ENCODE measurements at regions not wholly inside any gene's neighbourhood (a gene's known extent, or its start where the extent isn't known, plus 50 kb on each side); places are given as distances from the start of the nearest gene placed in this dataset.
"Not testable (repeated sequence)": the region's sequence is repeated elsewhere in the genome, so short reads cannot be mapped to it uniquely, and the experiment has no call there.

DNA sequence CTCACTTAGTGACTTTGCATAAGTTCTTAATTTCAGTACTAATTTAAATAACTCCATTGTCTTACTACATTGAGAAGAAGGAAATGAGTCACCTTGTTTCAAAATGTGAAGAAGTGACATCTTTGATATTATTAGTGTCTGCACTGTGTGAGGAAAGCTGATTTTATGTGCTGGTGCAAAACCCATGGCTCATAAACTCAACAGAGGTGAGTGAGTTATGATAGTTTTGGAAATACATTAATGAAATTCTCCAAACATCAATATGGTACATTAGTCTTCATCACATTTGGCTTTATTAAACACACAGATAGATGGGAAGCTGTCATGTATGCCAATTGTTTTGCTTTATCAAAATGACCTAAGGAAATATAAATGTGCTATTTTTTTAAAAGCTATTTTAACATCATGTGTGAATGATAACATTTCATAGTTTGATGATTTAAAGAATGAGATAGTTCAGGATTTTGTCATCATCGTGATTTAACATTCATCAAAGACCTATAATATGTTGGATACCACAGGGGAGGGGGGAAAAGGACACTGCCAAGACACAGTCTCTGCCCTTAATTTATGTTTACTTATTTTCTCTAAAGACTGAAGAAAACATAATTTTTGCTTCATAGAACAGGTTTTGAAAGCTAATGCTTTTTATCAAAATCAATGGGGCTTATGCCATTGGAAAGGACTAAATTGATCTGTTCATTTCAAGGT lies 902.3 kb upstream of the SLITRK1 start:
- 72 to 81% (median 74%) methylated on average over 1 of the region's 1 CpG for WGBS, 5 donors
- intact Hi-C loops (cut with DNase I; ENCODE audit: low total_unique reads) = no loop called here

DNA sequence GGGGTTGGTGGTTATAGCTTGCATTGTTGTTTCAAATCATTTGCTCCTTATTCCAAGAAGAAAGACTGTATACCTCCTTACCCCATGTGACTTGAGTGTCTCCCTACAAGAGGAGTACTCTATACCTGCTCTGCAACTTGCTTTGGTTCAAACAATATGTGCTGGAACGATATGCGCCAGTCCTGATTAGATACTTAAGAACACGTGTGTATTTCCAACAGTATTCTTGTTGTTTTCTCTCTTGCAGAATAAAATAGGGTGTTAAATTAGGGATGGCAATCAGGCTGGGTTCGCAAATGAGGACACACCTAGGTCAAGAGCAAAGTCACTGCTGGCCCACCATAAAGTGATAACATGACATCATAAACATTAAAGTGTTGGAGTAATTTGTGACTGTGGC lies 895.0 kb upstream of the SLITRK1 start:
- Histone ChIP-seq H3K27ac (no peak overlapping the region), H3K9me3 (no peaks in the 10 kb centered on the region), H3K4me3 (no peak overlapping the region), H3K36me3 (no peaks in the 10 kb centered on the region), H3K4me1 (no peaks in the 10 kb centered on the region), H3K27me3 (replicated peaks in 1 of 7) (no peaks in the 10 kb centered on the region)
- intact Hi-C loops (cut with DNase I; ENCODE audit: low total_unique reads) = no loop called here
- DNase-seq = no peak
- TF ChIP-seq POLR2A (IDR thresholded peaks at IDR 0.05) (no peak), POLR2AphosphoS5 (IDR thresholded peaks at IDR 0.05) (no peak)
- TF ChIP-seq, protein P1, sequence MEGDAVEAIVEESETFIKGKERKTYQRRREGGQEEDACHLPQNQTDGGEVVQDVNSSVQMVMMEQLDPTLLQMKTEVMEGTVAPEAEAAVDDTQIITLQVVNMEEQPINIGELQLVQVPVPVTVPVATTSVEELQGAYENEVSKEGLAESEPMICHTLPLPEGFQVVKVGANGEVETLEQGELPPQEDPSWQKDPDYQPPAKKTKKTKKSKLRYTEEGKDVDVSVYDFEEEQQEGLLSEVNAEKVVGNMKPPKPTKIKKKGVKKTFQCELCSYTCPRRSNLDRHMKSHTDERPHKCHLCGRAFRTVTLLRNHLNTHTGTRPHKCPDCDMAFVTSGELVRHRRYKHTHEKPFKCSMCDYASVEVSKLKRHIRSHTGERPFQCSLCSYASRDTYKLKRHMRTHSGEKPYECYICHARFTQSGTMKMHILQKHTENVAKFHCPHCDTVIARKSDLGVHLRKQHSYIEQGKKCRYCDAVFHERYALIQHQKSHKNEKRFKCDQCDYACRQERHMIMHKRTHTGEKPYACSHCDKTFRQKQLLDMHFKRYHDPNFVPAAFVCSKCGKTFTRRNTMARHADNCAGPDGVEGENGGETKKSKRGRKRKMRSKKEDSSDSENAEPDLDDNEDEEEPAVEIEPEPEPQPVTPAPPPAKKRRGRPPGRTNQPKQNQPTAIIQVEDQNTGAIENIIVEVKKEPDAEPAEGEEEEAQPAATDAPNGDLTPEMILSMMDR (IDR thresholded peaks at IDR 0.05 in 8 of 11, conservative IDR thresholded peaks at IDR 0.05 in 3 of 11) = no peak
- 64 to 89% (median 75%) methylated on average over 4 of the region's 4 CpGs for WGBS, 5 donors

More for the DNA sequence above, 902.3 kb upstream of the SLITRK1 start:
- no peak overlapping the region for H3K4me3 ChIP-seq
- TF ChIP-seq POLR2A (IDR thresholded peaks at IDR 0.05) (no peak), POLR2AphosphoS5 (IDR thresholded peaks at IDR 0.05) (no peak)
- TF ChIP-seq, protein P1 (IDR thresholded peaks at IDR 0.05 in 8 of 11, conservative IDR thresholded peaks at IDR 0.05 in 3 of 11) = no peak
- peaks cover 0 to 17% (median 7%) of the 10 kb centered on the region in 8 donors for H3K9me3 ChIP-seq
- no peaks in the 10 kb centered on the region for H3K36me3 ChIP-seq
- DNase-seq = no peak
- H3K27me3 ChIP-seq (replicated peaks in 1 of 7) = no peaks in the 10 kb centered on the region
- no peak overlapping the region for H3K27ac ChIP-seq
- no peaks in the 10 kb centered on the region for H3K4me1 ChIP-seq

DNA sequence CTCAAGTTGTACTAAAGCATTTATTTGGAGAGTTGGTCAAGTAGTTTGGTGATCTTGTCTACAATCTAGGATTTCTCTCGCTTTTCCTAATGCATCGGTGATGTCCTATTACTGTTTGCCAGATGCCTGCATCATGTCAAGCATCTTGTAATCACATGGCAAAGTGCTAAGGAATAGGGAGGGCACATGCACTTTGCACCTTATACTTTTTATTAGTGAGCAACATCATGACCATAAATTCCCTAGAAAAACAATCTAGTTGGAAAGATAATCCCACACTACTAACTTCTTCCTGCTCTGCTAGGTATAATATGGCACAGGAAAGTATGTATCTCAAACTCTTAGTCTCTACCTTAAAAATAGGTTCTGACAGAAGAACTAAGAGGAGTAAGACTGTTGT lies 894.3 kb upstream of the SLITRK1 start:
- Histone ChIP-seq H3K9me3 (no peaks in the 10 kb centered on the region), H3K36me3 (no peaks in the 10 kb centered on the region), H3K27me3 (replicated peaks in 1 of 7) (no peaks in the 10 kb centered on the region), H3K4me1 (no peaks in the 10 kb centered on the region), H3K4me3 (no peak overlapping the region), H3K27ac (no peak overlapping the region)
- TF ChIP-seq, protein P1 (IDR thresholded peaks at IDR 0.05 in 8 of 11, conservative IDR thresholded peaks at IDR 0.05 in 3 of 11) = no peak
- TF ChIP-seq POLR2A (IDR thresholded peaks at IDR 0.05) (no peak), POLR2AphosphoS5 (IDR thresholded peaks at IDR 0.05) (no peak)
- 81 to 94% (median 89%) methylated on average over 2 of the region's 2 CpGs for WGBS, 5 donors
- no peak for DNase-seq
- intact Hi-C loops (cut with DNase I; ENCODE audit: low total_unique reads) = no loop called here

DNA sequence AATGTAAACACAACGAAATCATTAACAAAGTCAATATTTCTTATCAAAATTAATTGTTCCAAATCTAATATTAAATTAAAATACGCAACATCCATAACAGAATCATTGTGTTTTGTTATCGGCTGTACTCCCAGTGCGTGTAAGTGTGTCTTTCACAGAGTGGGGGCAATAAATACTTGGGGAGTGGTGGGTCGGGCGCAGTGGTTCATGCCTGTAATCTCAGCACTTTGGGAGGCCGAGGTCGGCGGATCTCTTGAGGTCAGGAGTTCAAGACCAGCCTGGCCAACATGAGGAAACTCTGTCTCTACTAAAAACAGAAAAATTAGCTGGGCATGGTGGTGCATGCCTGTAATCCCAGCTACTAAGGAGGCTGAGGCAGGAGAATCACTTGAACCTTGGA lies 893.6 kb upstream of the SLITRK1 start:
- intact Hi-C loops (cut with DNase I; ENCODE audit: low total_unique reads); H3K9me3 ChIP-seq; H3K4me3 ChIP-seq; H3K27ac ChIP-seq; H3K36me3 ChIP-seq; DNase-seq; H3K27me3 ChIP-seq (replicated peaks in 1 of 7); H3K4me1 ChIP-seq: not testable (repeated sequence)
- WGBS, 5 donors = 72 to 83% (median 74%) methylated on average over 9 of the region's 9 CpGs
